GM18909 (cell line): ENCODE measurements at regions not wholly inside any gene's neighbourhood (a gene's known extent, or its start where the extent isn't known, plus 50 kb on each side); places are given as distances from the start of the nearest gene placed in this dataset.

Source experiments
- ATAC-seq: cut with Tn5 transposase; IDR thresholded peaks from one replicate; pipeline ENCODE4 v1.9.1; 2021; ENCODE audit warnings: mild to moderate bottlenecking; ENCODE audit not compliant: unreplicated experiment, poor library complexity

- no peak for ATAC-seq
These were observed 53.6 kb upstream of the DPT start for GRCh38 chr1:168782559-168783116.

GRCh38 chr1:168783458-168784210 is 54.6 kb upstream of the DPT start:
- no peak for ATAC-seq

GRCh38 chr1:168786476-168787330 is 57.7 kb upstream of the DPT start:
- no peak for ATAC-seq

- ATAC-seq, result no peak
These were observed 59.3 kb upstream of the DPT start for GRCh38 chr1:168788258-168788657.

GRCh38 chr1:168789501-168789900 is 60.5 kb upstream of the DPT start:
- ATAC-seq, result no peak

GRCh38 chr1:168792142-168792541 is 63.1 kb upstream of the DPT start:
- ATAC-seq, result no peak

DNA sequence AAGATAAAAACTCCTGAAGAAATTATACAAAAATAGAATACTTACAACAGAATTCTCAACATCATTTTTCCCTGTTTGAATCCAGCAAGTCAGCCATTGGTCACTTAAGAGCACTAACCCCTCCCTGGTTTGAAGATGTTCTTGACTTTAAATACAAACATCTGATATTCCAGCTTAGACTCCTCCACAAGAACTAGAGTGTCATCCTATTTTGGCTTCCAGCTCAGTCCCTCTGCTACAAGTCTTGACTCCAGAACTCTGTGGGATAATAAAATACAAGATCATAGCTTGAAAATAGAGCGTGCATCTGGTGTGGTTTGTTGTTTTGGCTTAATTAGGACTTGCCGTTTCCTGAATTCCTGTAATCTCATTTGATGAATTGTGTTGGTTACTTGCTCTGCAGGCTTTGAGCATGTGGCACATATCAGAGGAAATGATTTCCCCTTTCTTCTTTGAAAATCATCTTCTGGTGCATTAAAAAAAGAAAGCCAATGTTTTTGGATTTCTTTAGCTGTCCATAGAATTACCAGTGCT is 63.7 kb upstream of the DPT start:
- no peak for ATAC-seq

GRCh38 chr1:168794057-168794456 is 65.1 kb upstream of the DPT start:
- ATAC-seq, result no peak

DNA sequence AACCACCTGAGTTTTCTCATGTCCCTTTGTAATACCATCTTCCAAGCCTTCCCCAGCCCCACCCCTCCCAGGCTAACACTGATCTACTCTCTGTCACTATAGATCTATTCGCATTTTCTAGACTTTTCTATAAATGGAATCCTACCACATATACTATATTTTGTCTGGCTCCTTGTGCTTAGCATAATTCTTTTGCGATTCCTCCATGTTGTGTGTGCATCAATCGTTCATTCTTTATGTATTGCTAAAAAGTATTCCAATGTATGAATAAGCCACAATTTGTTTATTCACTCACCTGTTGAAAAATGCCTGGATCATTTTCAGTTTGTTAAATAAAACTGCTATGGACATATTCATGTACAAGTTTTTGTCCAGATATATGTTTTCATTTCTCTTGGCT is 66.7 kb upstream of the DPT start:
- no peak for ATAC-seq

DNA sequence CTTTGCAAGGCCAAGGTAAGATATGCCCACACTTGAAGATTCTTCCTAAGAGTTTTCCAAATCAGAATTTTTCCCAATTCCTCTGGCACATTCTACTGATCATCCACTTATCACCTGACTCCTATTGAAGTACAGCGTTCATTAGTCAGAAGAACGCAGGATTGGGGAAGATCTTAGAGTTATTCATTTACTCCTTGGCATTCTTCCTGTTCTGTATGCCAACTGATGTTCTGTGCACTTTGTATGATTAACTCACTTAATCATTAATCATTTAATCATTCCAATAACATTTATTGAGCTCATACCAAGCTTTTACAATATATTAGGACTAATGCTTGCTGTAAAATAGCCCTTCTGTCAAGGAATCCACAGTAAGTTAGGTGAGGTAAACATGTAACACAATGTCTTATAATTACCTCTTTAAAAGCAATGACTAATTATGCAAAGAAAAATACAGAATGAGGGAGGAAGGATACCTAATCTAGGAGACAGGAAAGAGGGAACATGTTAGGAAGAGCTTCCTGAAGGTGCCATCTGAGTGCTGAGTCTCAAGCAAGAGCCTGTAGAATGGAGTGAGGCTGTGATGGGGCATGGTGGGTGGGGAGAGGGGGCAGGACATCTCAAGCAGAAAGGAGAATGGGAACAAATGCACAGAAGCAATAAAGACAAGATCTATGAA is 71.1 kb upstream of the DPT start:
- no peak for ATAC-seq

DNA sequence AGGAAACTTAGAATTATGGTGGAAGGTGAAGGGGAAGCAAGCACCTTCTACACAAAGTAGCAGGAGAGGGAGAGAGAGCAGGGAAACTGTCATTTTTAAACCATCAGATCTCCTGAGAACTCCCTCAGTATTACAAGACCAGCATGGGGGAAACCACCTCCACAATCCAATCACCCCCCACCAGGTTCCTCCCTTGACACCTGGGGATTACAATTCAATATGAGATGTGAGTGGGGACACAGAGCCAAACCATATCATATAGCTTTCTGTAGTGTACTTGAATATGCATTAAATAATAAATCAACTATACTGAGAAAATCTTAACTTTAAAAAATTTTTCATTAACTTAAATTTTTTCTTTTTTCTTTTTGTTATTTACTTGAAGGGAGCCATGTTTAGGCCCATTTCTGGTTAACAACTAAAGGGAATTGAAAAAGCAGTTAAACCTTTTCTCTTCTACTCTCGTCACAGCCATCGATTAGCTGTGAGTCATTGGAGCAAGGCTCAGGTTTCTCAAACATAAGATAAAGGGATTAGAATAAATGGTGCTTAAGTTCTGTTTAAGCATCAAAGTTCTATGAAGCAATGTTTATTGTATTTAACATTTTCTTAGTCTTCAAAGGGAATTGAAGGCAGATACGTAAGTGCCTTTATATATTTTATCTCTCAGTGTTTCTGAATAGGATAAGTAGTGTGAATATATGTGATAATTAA is 72.2 kb upstream of the DPT start:
- ATAC-seq, result no peak

DNA sequence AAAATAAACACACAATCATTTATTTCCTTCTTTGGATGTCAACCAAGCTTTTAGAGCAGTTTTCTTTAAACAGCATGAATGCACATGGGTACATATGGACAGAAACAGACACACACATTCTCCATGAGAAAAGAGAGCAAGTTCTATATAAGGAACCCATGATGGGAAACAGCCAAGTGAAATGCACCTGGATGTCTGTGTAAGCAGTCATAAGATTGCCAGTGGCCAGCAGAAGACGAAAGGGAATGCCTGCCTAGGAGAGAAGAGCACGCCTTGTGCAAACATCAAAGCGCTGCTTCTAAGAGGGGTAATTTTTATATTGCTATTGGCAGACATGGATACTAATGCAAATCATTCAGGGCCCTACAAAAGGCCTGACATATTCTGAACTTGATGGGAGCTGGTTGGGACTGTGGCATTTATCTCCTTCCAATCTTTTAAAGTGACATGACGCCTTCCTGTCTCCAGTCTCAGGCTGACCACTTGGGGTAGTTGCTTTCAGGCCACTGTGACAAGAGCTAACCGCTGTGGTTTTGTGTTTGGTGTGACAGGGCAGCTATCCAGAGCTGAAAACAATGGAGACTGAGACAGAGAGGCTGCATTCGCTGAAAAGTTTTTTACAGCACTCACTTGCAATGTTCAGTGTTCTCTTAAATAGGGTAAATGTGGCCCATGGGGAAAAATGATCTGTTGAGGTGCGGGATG is 75.0 kb upstream of the DPT start:
- ATAC-seq, result no peak

- ATAC-seq, result no peak
These were observed 77.9 kb upstream of the DPT start for GRCh38 chr1:168806952-168807351.

- no peak for ATAC-seq
These were observed 82.2 kb upstream of the DPT start for GRCh38 chr1:168811176-168811575.

DNA sequence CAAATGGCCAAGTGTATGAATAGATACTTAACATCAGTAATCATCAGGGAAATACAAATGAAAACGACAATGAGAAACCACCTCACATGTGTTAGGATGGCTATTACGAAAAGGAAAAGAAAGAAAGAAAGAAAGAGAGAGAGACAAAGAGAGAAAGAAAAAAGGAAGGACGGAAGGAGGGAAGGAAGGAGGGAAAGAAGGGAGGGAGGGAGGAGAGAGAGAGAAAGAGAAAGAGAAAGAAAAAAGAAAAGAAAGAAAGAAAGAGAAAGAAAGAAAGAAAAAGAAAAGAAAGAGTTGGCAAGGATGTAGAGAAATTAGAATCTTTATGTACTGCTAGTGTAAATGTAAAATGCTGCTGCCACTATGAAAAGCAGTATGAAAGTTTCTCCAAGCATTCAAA is 90.7 kb upstream of the DPT start:
- ATAC-seq, result no peak

DNA sequence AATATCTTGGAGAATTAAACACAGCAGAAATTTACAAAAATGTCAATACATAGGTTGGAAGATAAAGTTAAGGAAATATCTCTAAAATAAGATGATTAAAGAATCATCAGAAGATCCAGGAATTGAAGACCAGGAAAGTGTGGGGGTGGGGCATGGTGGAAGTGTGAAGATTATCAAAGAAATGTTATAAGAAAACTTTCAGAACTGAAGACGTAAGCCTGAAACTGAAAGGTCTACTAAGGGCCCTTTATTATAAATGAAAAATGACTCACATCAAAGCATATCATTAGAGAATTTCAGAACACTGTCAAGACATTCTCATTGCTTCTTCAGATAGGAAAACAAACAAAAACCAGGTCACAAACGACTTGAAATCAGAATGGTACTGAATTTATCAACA is 92.4 kb upstream of the DPT start:
- ATAC-seq, result no peak

GRCh38 chr1:168822911-168823310 is 93.9 kb upstream of the DPT start:
- ATAC-seq, result no peak

DNA sequence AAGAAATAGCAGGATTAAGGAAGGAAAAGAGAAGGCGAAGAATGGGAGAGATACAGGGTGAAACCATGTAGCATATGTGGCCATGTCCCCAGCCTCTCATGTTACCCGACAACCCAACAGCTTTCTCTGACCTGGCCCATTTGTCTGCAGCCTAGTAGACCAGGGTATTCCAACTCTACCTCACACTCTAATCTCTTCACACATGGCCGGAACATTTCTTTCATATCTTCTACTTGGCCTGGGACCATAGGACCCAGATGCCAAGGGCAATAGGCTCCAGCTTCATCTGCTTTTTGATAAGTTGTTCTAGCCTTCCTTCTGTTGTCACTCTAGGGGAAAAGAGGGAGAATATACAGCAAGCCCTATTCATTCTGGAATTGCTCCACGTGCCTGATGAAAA is 95.0 kb upstream of the DPT start:
- no peak for ATAC-seq

DNA sequence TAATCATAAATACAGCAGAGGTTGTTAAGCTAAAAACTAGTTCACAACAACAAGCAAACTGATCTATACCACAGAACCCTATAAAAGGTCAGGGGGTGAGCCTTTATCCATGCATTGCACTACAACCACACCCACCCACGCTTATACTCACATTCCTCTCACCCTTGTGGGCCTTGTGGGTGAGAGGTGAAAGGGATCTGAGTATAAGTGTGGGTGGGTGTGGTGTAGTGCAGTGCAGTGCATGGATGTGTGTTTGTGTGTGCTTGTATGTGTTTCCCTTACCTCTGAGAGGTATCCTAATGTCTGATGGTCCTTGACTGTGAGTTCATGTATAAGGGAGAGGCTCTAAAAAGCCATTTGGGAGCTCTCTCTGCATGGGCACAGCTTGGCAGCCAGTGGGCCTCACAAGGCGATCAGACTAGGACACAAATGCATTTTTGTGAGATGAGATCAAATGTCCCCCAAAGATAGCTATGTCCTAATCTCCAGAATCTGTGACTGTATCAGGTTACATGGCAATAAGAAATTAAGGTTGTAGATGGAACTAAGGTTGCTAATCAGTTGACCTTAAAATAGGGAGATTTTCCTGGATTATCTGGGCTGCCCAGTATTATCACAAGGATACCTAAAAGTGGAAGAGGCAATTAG is 95.5 kb upstream of the DPT start:
- ATAC-seq, result no peak
